NCI-H1694 (cell line): ENCODE measurements at regions not wholly inside any gene's neighbourhood (a gene's known extent, or its start where the extent isn't known, plus 50 kb on each side); places are given as distances from the start of the nearest gene placed in this dataset.

ENCODE experiments used
- DNase-seq: peaks from one replicate; lab custom pipeline; 2025; lab: John Stamatoyannopoulos, UW

DNA sequence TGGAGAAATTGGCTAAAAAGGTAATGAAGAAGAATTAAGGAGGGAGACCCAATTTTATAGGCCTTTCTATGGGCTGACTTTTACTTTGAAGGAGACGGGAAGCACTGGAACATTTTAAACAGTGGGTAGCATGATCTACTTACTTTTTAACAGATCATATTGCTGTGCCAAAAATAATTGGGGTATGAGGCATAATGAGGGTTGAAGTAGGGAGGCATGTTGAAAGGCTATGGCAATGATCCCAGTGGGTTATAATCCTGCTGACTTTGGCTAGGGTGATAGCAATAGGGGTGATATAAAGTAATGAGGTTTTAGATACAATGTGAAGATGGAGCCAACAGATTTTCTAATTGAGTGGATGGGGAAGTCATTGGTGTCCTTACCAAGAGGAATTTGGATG lies 73.2 kb downstream of the GPR37 start:
- no peak for DNase-seq

- DNase-seq = no peak
Measured at GRCh38 chr7:124690840-124691239, 74.8 kb downstream of the GPR37 start.

DNA sequence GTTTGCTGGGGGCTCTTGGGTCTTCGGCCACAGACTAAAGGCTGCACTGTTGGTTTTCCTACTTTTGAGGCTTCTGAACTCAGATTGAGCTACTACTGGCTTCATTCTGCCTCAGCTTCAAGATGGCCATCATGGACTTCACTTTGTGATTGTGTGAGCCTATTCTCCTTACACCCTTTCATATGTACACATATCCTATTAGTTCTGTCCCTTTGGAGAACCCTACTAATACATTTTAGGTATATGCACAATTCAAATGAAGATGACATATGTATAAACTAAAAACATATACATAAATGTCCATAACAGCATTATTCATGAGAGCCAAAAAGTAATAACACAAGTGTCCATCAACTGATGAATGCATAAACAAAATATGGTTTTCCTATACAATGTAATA lies 75.7 kb downstream of the GPR37 start:
- DNase-seq = no peak

- DNase-seq = no peak
Measured at GRCh38 chr7:124689523-124689922, 76.1 kb downstream of the GPR37 start.

- no peak for DNase-seq
Measured at GRCh38 chr7:124688991-124689390, 76.6 kb downstream of the GPR37 start.

DNA sequence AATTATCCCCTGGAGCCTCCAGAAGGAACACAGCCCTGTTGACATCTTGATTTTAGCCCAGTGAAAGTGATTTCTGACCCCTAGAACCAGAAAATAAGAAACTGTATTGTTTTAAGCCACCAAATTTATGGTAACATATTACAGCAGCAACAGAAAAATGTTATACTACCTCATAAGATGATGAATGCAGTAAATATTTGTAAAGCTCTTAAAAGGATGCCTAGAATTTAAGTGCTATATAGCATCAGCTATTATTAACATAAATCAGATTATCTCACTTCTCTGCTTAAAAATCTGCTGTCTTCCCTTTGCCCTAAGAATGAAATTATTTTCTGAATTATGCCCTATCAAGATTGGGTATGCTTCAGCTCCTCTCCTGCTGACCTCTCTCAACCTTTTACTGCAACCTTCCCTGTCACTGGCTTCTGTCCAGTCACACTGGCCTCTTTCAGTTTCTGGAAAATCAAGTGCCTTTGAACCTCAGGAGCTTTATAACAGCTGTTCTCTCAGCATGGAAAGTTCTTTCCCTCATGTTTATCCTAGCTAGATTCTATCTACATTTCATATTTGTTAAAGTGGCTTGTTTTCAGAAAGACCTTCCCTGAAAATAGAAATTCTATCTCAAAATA lies 78.9 kb downstream of the GPR37 start:
- no peak for DNase-seq

GRCh38 chr7:124681946-124682345 lies 83.6 kb downstream of the GPR37 start:
- DNase-seq = no peak

GRCh38 chr7:124680304-124680703 lies 85.3 kb downstream of the GPR37 start:
- no peak for DNase-seq

GRCh38 chr7:124679586-124680225 lies 85.9 kb downstream of the GPR37 start:
- DNase-seq = no peak

- DNase-seq = no peak
Measured at GRCh38 chr7:124679146-124679545, 86.4 kb downstream of the GPR37 start.

GRCh38 chr7:124674451-124674850 lies 91.1 kb downstream of the GPR37 start:
- no peak for DNase-seq

DNA sequence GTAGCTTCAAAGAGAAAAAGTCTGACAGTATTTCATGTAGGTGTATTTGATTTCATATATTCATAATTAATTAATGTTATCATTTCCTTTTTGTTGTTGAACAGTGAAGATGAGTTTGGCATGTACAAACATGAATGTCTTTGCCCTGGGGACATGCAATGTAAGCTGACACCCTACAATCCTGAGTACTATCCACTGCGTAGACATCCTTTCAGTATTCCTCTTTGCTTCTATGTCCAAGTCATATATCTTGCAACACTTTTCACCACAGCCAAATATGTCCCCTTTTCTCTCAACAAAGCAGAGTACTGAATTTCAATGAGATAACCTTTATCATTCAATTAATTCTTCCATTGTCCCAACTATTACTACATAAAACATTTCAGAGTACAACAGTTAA lies 93.6 kb downstream of the GPR37 start:
- DNase-seq = no peak

GRCh38 chr7:124667312-124668153 lies 98.1 kb downstream of the GPR37 start:
- DNase-seq = no peak

DNA sequence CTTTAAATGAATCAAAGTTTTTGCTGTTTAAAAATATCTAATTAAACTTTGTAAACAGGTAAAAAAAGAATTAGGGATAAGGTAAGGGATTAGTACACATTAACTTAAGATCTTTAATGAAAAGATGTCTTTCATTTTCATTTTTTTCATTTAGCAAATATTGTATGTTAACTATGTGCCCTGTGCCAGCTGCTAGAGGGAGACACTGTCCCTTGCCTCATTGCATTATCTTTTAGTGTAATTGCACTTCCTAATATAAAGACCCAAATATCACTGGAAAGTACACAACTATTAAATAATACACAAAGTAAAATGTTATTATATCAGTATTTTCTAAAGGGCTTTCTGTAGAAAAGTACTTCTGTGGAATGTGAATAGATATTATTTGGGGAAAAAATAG lies 102.7 kb downstream of the GPR37 start:
- DNase-seq = no peak

- no peak for DNase-seq
Measured at GRCh38 chr7:124662372-124662771, 103.2 kb downstream of the GPR37 start.

DNA sequence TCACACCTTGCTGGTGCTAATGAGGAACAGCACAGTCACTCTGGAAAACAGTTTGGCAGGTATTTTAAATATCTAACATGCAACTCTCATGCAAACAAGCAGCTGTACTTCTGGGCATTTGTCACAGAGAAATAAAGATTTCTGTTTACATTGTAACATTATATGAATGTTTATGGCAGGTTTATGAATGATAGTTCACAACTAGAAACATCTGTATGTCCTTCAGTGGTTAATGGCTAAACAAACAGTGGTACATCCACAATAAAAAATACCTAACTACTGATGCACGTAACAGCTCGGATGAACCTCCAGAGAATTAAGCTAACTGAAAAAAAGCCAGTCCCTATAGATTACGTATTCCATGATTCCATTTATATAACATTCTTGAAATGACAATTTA lies 109.6 kb downstream of the GPR37 start:
- peak; percentile 23 for DNase-seq

GRCh38 chr7:124652237-124652636 lies 113.4 kb downstream of the GPR37 start:
- no peak for DNase-seq

DNA sequence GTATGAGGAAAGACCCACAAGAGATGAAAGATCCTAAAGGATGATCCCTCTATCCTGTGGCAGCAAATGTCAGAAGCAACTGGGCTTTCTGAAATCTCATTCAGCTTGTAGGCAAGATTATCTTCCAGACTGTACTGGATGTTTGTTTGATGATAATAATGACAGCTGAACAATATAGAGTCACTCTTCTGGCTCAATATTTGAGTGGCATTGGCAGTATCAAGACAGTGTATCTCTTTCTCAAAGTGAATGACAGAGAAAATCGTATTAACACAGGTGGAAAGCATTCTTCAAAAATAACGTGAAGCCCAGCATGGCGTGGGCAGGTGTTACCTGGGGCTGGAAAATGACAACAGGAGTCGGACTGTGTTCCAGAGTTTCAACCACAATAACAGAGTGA lies 114.5 kb downstream of the GPR37 start:
- DNase-seq = no peak

DNA sequence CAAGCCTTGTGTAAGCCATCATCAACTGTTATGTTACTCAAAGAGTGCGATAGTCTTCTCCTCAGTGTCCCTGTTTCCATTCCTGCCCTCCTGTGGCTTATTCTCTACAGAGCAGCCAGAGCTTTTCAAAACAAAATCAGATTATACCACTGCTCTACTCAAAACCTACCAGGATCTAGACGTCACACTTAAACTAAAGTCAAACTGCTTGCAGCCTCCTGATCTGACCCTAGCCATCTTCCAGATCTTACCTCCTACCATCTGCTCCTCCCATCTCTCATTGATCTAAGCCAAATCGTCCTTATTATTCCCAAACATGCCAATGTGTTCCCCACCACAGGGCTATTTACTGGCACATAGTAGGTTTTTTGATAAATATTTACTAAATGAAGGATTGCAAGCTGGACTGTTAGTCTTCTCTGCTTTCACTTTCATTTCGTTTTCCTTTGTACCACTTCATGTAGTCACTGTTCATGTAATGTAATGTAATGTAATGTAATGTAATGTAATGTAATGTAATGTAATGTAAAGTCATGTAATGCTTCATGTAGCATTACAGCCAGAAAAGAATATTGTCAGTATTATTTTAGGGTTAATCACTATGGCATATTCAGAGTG lies 116.1 kb downstream of the GPR37 start:
- no peak for DNase-seq

- no peak for DNase-seq
Measured at GRCh38 chr7:124647630-124648306, 117.8 kb downstream of the GPR37 start.

- DNase-seq = no peak
Measured at GRCh38 chr7:124645704-124646103, 119.9 kb downstream of the GPR37 start.

GRCh38 chr7:124643311-124643811 lies 122.2 kb downstream of the GPR37 start:
- no peak for DNase-seq
